CD8-positive, alpha-beta memory T cell (primary cell): ENCODE measurements at regions not wholly inside any gene's neighbourhood (a gene's known extent, or its start where the extent isn't known, plus 50 kb on each side); places are given as distances from the start of the nearest gene placed in this dataset.
A peak's percentile ranks its signal among the peaks of the same experiment; 100 is the strongest.

Source experiments
- CTCF ChIA-PET: fragments of 350-600 bp; sonication (Branson Sonifier 250); formaldehyde crosslinking; loops from one replicate; lab custom pipeline; 2021; ENCODE audit warnings: antibody characterized with exemption; lab: Charles Lee
- POLR2A ChIA-PET: fragments of 350-600 bp; sonication (Branson Sonifier 250); formaldehyde crosslinking; loops from one replicate; lab custom pipeline; 2021; ENCODE audit warnings: antibody characterized with exemption; lab: Charles Lee
- DNase-seq, 5 donors: peaks; one replicate each; pipeline versions ENCODE4 v3.0.0 to v3.0.0-alpha.2; 2020 to 2022; ENCODE audit warnings: mixed read lengths in 1 of 5
- H3K27ac ChIP-seq: one replicate; pipeline ENCODE4 v1.7.0; 2013; ENCODE audit warnings: low read depth, mild to moderate bottlenecking, low read length, moderate library complexity
- H3K27me3 ChIP-seq: 2 replicates; pipeline ENCODE4 v1.7.0; 2013; ENCODE audit warnings: low read length, mild to moderate bottlenecking; ENCODE audit not compliant: insufficient read depth, poor library complexity, severe bottlenecking
- H3K36me3 ChIP-seq: 2 replicates; pipeline ENCODE4 v1.7.0; 2013; ENCODE audit warnings: mild to moderate bottlenecking, low read length, moderate library complexity; ENCODE audit not compliant: insufficient read depth
- H3K4me1 ChIP-seq: 2 replicates; pipeline ENCODE4 v1.7.0; 2013; ENCODE audit warnings: mild to moderate bottlenecking, low read length, moderate library complexity; ENCODE audit not compliant: insufficient read depth
- H3K4me3 ChIP-seq: 2 replicates; pipeline ENCODE4 v1.7.0; 2013; ENCODE audit warnings: mild to moderate bottlenecking, low read length
- H3K9me3 ChIP-seq: 2 replicates; pipeline ENCODE4 v1.7.0; 2013; ENCODE audit warnings: mild to moderate bottlenecking, low read length
- H3K27ac Mint-ChIP-seq, 8 donors: one replicate each; pipeline ENCODE4 v1.8.0; 2020 to 2021; ENCODE audit warnings: mixed read lengths in 8 of 8, mild to moderate bottlenecking in 6 of 8, inconsistent platforms in 3 of 8, moderate library complexity in 3 of 8
- H3K27me3 Mint-ChIP-seq, 2 donors: one replicate each; pipeline ENCODE4 v1.8.0; 2020 to 2021; ENCODE audit warnings: mixed read lengths in 2 of 2, mild to moderate bottlenecking in 1 of 2, moderate library complexity in 1 of 2
- H3K36me3 Mint-ChIP-seq, 3 donors: one replicate each; pipeline ENCODE4 v1.8.0; 2020 to 2021; ENCODE audit warnings: mixed read lengths in 3 of 3, inconsistent platforms in 1 of 3, mild to moderate bottlenecking in 1 of 3
- H3K4me1 Mint-ChIP-seq, 3 donors: one replicate each; pipeline ENCODE4 v1.8.0; 2020 to 2021; ENCODE audit warnings: mixed read lengths in 3 of 3, inconsistent platforms in 1 of 3, mild to moderate bottlenecking in 1 of 3
- H3K4me3 Mint-ChIP-seq, 7 donors: one replicate each; pipeline ENCODE4 v1.8.0; 2020 to 2021; ENCODE audit warnings: mixed read lengths in 7 of 7, mild to moderate bottlenecking in 6 of 7, moderate library complexity in 4 of 7, inconsistent platforms in 2 of 7
- H3K9me3 Mint-ChIP-seq, 5 donors: one replicate each; pipeline ENCODE4 v1.8.0; 2020 to 2022; ENCODE audit warnings: mixed read lengths in 5 of 5, mild to moderate bottlenecking in 3 of 5, moderate library complexity in 2 of 5, inconsistent platforms in 1 of 5

GRCh38 chr9:113646946-113647914 is 183.7 kb downstream of the RGS3 start:
- Mint-ChIP-seq H3K9me3 (peaks cover 0 to 3% (median 0%) of the 10 kb centered on the region in 5 donors), H3K4me1 (no peaks in the 10 kb centered on the region), H3K27me3 (peaks cover 10 to 22% of the 10 kb centered on the region in 2 donors), H3K27ac (peak overlapping the region in 1 of 8 donors; percentile 52), H3K36me3 (peaks cover 0 to 3% (median 0%) of the 10 kb centered on the region in 3 donors), H3K4me3 (no peak overlapping the region)
- no peaks in the 10 kb centered on the region for H3K36me3 ChIP-seq
- no peaks in the 10 kb centered on the region for H3K9me3 ChIP-seq
- CTCF ChIA-PET: interaction anchor here (1.6 kb wide), 1 partner anchor 10 kb away, joined by 8 read pairs; no protein-coding TSS in a partner anchor
- H3K4me3 ChIP-seq: no peak overlapping the region
- no peak overlapping the region for H3K27ac ChIP-seq
- DNase-seq: no peak
- no peaks in the 10 kb centered on the region for H3K27me3 ChIP-seq
- POLR2A ChIA-PET: no interaction called here
- no peaks in the 10 kb centered on the region for H3K4me1 ChIP-seq

- Mint-ChIP-seq H3K36me3 (peaks cover 0 to 3% (median 0%) of the 10 kb centered on the region in 3 donors), H3K27me3 (peaks cover 10 to 22% of the 10 kb centered on the region in 2 donors), H3K27ac (no peak overlapping the region), H3K4me3 (no peak overlapping the region), H3K9me3 (peaks cover 0 to 3% (median 0%) of the 10 kb centered on the region in 5 donors), H3K4me1 (no peaks in the 10 kb centered on the region)
- ChIA-PET POLR2A (no interaction called here), CTCF (interaction anchor here (1.6 kb wide), 1 partner anchor 10 kb away, joined by 8 read pairs; no protein-coding TSS in a partner anchor)
- H3K36me3 ChIP-seq: no peaks in the 10 kb centered on the region
- no peaks in the 10 kb centered on the region for H3K9me3 ChIP-seq
- H3K4me3 ChIP-seq: no peak overlapping the region
- DNase-seq: no peak
- no peak overlapping the region for H3K27ac ChIP-seq
- H3K27me3 ChIP-seq: no peaks in the 10 kb centered on the region
- no peaks in the 10 kb centered on the region for H3K4me1 ChIP-seq
Measured at GRCh38 chr9:113648048-113648447, 184.5 kb downstream of the RGS3 start.

GRCh38 chr9:113648586-113648985 is 185.1 kb downstream of the RGS3 start:
- no peak overlapping the region for H3K4me3 ChIP-seq
- no peaks in the 10 kb centered on the region for H3K4me1 ChIP-seq
- ChIA-PET POLR2A (no interaction called here), CTCF (interaction anchor here (1.6 kb wide), 1 partner anchor 9 kb away, joined by 8 read pairs; no protein-coding TSS in a partner anchor)
- no peaks in the 10 kb centered on the region for H3K9me3 ChIP-seq
- H3K27me3 ChIP-seq: no peaks in the 10 kb centered on the region
- Mint-ChIP-seq H3K36me3 (peaks cover 0 to under 1% (median 0%) of the 10 kb centered on the region in 3 donors), H3K27me3 (peaks cover 10 to 22% of the 10 kb centered on the region in 2 donors), H3K4me1 (no peaks in the 10 kb centered on the region), H3K27ac (no peak overlapping the region), H3K9me3 (no peaks in the 10 kb centered on the region), H3K4me3 (no peak overlapping the region)
- no peak overlapping the region for H3K27ac ChIP-seq
- H3K36me3 ChIP-seq: no peaks in the 10 kb centered on the region
- no peak for DNase-seq

- Mint-ChIP-seq H3K4me1 (no peaks in the 10 kb centered on the region), H3K27ac (no peak overlapping the region), H3K4me3 (no peak overlapping the region), H3K36me3 (no peaks in the 10 kb centered on the region), H3K9me3 (no peaks in the 10 kb centered on the region), H3K27me3 (peaks cover 10 to 22% of the 10 kb centered on the region in 2 donors)
- no peaks in the 10 kb centered on the region for H3K4me1 ChIP-seq
- no peaks in the 10 kb centered on the region for H3K27me3 ChIP-seq
- POLR2A ChIA-PET: no interaction called here
- H3K4me3 ChIP-seq: no peak overlapping the region
- H3K36me3 ChIP-seq: no peaks in the 10 kb centered on the region
- DNase-seq: no peak
- H3K27ac ChIP-seq: no peak overlapping the region
- CTCF ChIA-PET: interaction anchor here (0.9 to 1.5 kb wide), 3 partner anchors 9 to 203 kb away, joined by 3 to 4 read pairs (median 4); no protein-coding TSS in a partner anchor
- H3K9me3 ChIP-seq: no peaks in the 10 kb centered on the region
Measured at GRCh38 chr9:113649054-113649453, 185.5 kb downstream of the RGS3 start.

- peaks cover 10 to 15% of the 10 kb centered on the region in 2 donors for H3K27me3 Mint-ChIP-seq
- no peak overlapping the region for H3K27ac ChIP-seq
- no peaks in the 10 kb centered on the region for H3K27me3 ChIP-seq
- no peaks in the 10 kb centered on the region for H3K4me1 Mint-ChIP-seq
- no peak overlapping the region for H3K4me3 Mint-ChIP-seq
- H3K4me1 ChIP-seq: no peaks in the 10 kb centered on the region
- no peak overlapping the region for H3K4me3 ChIP-seq
- H3K9me3 ChIP-seq: no peaks in the 10 kb centered on the region
- H3K9me3 Mint-ChIP-seq: no peaks in the 10 kb centered on the region
- POLR2A ChIA-PET: no interaction called here
- no peaks in the 10 kb centered on the region for H3K36me3 Mint-ChIP-seq
- no peak overlapping the region for H3K27ac Mint-ChIP-seq
- CTCF ChIA-PET: interaction anchor here (0.9 to 1.5 kb wide), 3 partner anchors 8 to 204 kb away, joined by 3 to 4 read pairs (median 4); no protein-coding TSS in a partner anchor
- H3K36me3 ChIP-seq: no peaks in the 10 kb centered on the region
- no peak for DNase-seq
Measured at GRCh38 chr9:113649855-113650206, 186.3 kb downstream of the RGS3 start.

GRCh38 chr9:113650207-113651131 is 186.9 kb downstream of the RGS3 start:
- Histone ChIP-seq H3K27ac (no peak overlapping the region), H3K27me3 (no peaks in the 10 kb centered on the region), H3K36me3 (no peaks in the 10 kb centered on the region), H3K9me3 (no peaks in the 10 kb centered on the region), H3K4me3 (no peak overlapping the region), H3K4me1 (no peaks in the 10 kb centered on the region)
- no peak overlapping the region for H3K27ac Mint-ChIP-seq
- ChIA-PET CTCF (interaction anchor here (1.0 to 1.5 kb wide), 3 partner anchors 7 to 204 kb away, joined by 3 to 4 read pairs (median 3); no protein-coding TSS in a partner anchor), POLR2A (no interaction called here)
- DNase-seq: no peak
- H3K4me3 Mint-ChIP-seq: no peak overlapping the region
- H3K36me3 Mint-ChIP-seq: no peaks in the 10 kb centered on the region
- H3K9me3 Mint-ChIP-seq: no peaks in the 10 kb centered on the region
- peaks cover 10 to 14% of the 10 kb centered on the region in 2 donors for H3K27me3 Mint-ChIP-seq
- H3K4me1 Mint-ChIP-seq: peaks cover 0 to 2% (median 0%) of the 10 kb centered on the region in 3 donors

GRCh38 chr9:113651896-113652295 is 188.4 kb downstream of the RGS3 start:
- no peak overlapping the region for H3K4me3 ChIP-seq
- POLR2A ChIA-PET: no interaction called here
- Mint-ChIP-seq H3K36me3 (no peaks in the 10 kb centered on the region), H3K4me3 (no peak overlapping the region), H3K27ac (peak overlapping the region in 1 of 8 donors; percentile 85), H3K9me3 (no peaks in the 10 kb centered on the region), H3K4me1 (peaks cover 0 to 3% (median 0%) of the 10 kb centered on the region in 3 donors), H3K27me3 (peaks cover under 1 to 2% of the 10 kb centered on the region in 2 donors)
- no peaks in the 10 kb centered on the region for H3K4me1 ChIP-seq
- no peak overlapping the region for H3K27ac ChIP-seq
- no peaks in the 10 kb centered on the region for H3K27me3 ChIP-seq
- H3K9me3 ChIP-seq: no peaks in the 10 kb centered on the region
- CTCF ChIA-PET: no interaction called here
- DNase-seq: no peak
- no peaks in the 10 kb centered on the region for H3K36me3 ChIP-seq
